ENCODE measurements at regions not wholly inside any gene's neighbourhood (a gene's known extent, or its start where the extent isn't known, plus 50 kb on each side); places are given as distances from the start of the nearest gene placed in this dataset.

DNA sequence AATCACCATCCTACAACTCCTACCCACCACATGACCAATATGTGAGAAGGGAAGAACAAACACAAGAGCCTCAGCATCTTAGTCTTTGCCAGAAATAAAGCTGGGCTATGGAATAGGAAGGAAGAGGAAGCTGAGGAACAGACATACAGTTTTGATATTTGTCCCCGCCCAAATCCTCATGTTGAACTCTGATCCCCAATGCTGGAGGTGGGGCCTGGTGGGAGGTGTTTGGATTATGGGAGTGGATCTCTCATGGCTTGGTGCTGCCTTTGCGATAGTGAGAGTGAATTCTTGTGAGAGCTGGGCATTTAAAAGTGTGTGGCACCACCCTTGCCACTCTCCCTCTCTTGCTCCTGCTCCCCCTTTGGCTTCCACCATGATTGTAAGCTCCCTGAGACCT lies 52.4 kb upstream of the NLK start:
- TF ChIP-seq, protein P1, sequence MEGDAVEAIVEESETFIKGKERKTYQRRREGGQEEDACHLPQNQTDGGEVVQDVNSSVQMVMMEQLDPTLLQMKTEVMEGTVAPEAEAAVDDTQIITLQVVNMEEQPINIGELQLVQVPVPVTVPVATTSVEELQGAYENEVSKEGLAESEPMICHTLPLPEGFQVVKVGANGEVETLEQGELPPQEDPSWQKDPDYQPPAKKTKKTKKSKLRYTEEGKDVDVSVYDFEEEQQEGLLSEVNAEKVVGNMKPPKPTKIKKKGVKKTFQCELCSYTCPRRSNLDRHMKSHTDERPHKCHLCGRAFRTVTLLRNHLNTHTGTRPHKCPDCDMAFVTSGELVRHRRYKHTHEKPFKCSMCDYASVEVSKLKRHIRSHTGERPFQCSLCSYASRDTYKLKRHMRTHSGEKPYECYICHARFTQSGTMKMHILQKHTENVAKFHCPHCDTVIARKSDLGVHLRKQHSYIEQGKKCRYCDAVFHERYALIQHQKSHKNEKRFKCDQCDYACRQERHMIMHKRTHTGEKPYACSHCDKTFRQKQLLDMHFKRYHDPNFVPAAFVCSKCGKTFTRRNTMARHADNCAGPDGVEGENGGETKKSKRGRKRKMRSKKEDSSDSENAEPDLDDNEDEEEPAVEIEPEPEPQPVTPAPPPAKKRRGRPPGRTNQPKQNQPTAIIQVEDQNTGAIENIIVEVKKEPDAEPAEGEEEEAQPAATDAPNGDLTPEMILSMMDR (conservative IDR thresholded peaks at IDR 0.05; ENCODE audit: low read depth, low read length), result no peak
- no peak for TF ChIP-seq RAD21 (IDR thresholded peaks at IDR 0.05; ENCODE audit: low read length)
- TF ChIP-seq POLR2A (IDR thresholded peaks at IDR 0.05; ENCODE audit: low read depth, low read length), result no peak
